ENCODE measurements at regions not wholly inside any gene's neighbourhood (a gene's known extent, or its start where the extent isn't known, plus 50 kb on each side); places are given as distances from the start of the nearest gene placed in this dataset.
A peak's percentile ranks its signal among the peaks of the same experiment; 100 is the strongest.

GRCh38 chr12:126734710-126735109 is 1532.3 kb upstream of the TMEM132C start:
- DNase-seq (ENCODE audit: insufficient read length, low spot score), result no peak
- TF ChIP-seq CTCF (IDR thresholded peaks at IDR 0.05; ENCODE audit: insufficient read depth, missing control alignments), result no peak
- FAIRE-seq, result no peak

GRCh38 chr12:126741536-126742240 is 1525.3 kb upstream of the TMEM132C start:
- no peak for DNase-seq (ENCODE audit: insufficient read length, low spot score)

GRCh38 chr12:126742241-126742641 is 1524.7 kb upstream of the TMEM132C start:
- no peak for DNase-seq (ENCODE audit: insufficient read length, low spot score)
- no peak for FAIRE-seq
- no peak for TF ChIP-seq CTCF (IDR thresholded peaks at IDR 0.05; ENCODE audit: insufficient read depth, missing control alignments)

More at GRCh38 chr12:126741536-126742240, 1525.3 kb upstream of the TMEM132C start:
- no peak for TF ChIP-seq CTCF (IDR thresholded peaks at IDR 0.05; ENCODE audit: insufficient read depth, missing control alignments)
- FAIRE-seq, result no peak

GRCh38 chr12:126747530-126748149 is 1519.3 kb upstream of the TMEM132C start:
- FAIRE-seq, result no peak
- TF ChIP-seq CTCF (IDR thresholded peaks at IDR 0.05; ENCODE audit: insufficient read depth, missing control alignments), result peak; percentile 57
- DNase-seq (ENCODE audit: insufficient read length, low spot score), result no peak

GRCh38 chr12:126752021-126752420 is 1514.9 kb upstream of the TMEM132C start:
- FAIRE-seq, result no peak
- DNase-seq (ENCODE audit: insufficient read length, low spot score), result no peak
- no peak for TF ChIP-seq CTCF (IDR thresholded peaks at IDR 0.05; ENCODE audit: insufficient read depth, missing control alignments)

- no peak for DNase-seq (ENCODE audit: insufficient read length, low spot score)
- FAIRE-seq, result no peak
- no peak for TF ChIP-seq CTCF (IDR thresholded peaks at IDR 0.05; ENCODE audit: insufficient read depth, missing control alignments)
These were observed 1509.6 kb upstream of the TMEM132C start for GRCh38 chr12:126757326-126757725.

- TF ChIP-seq CTCF (IDR thresholded peaks at IDR 0.05; ENCODE audit: insufficient read depth, missing control alignments), result no peak
- FAIRE-seq (no peak), DNase-seq (ENCODE audit: insufficient read length, low spot score) (no peak)
These were observed 1506.9 kb upstream of the TMEM132C start for GRCh38 chr12:126760092-126760491.
